SK-N-SH treated with all-trans-retinoic acid at 6 μM for 48 hours (cell line): ENCODE measurements at regions not wholly inside any gene's neighbourhood (a gene's known extent, or its start where the extent isn't known, plus 50 kb on each side); places are given as distances from the start of the nearest gene placed in this dataset.

Experiments
- ARNTL ChIP-seq: fragments of 450-650 bp; formaldehyde crosslinking; IDR thresholded peaks from 2 replicates; pipeline ENCODE4 v1.5.0; 2020; ENCODE audit warnings: low read depth, mild to moderate bottlenecking, moderate library complexity, borderline replicate concordance
- BACH2 ChIP-seq: fragments of 250-450 bp; sonication (Bioruptor Pico); IDR thresholded peaks from 2 replicates; pipeline ENCODE4 v1.9.0; 2021; ENCODE audit warnings: mild to moderate bottlenecking, borderline replicate concordance
- RARB ChIP-seq: fragments of 250-450 bp; sonication (Bioruptor Pico); IDR thresholded peaks from 2 replicates; pipeline ENCODE4 v1.8.0; 2021; ENCODE audit warnings: mild to moderate bottlenecking, moderate library complexity
- TCF4 ChIP-seq: fragments of 250-450 bp; sonication (Bioruptor Pico); IDR thresholded peaks from 2 replicates; pipeline ENCODE4 v1.8.0; 2021; ENCODE audit warnings: mild to moderate bottlenecking, moderate library complexity, borderline replicate concordance
- ZFP3 ChIP-seq: fragments of 250-450 bp; sonication (Bioruptor Pico); IDR thresholded peaks from 2 replicates; pipeline ENCODE4 v1.5.0; 2020; ENCODE audit warnings: mild to moderate bottlenecking, moderate library complexity
- ZNF70 ChIP-seq: fragments of 450-650 bp; formaldehyde crosslinking; IDR thresholded peaks from 2 replicates; pipeline ENCODE4 v1.5.0; 2020; ENCODE audit warnings: mild to moderate bottlenecking, moderate library complexity
- TF ChIP-seq, protein P1 (sequence below): fragments of 250-450 bp; sonication (Bioruptor Pico); IDR thresholded peaks from 2 replicates; pipeline ENCODE4 v1.8.0; 2020; ENCODE audit warnings: mild to moderate bottlenecking, moderate library complexity, borderline replicate concordance

DNA sequence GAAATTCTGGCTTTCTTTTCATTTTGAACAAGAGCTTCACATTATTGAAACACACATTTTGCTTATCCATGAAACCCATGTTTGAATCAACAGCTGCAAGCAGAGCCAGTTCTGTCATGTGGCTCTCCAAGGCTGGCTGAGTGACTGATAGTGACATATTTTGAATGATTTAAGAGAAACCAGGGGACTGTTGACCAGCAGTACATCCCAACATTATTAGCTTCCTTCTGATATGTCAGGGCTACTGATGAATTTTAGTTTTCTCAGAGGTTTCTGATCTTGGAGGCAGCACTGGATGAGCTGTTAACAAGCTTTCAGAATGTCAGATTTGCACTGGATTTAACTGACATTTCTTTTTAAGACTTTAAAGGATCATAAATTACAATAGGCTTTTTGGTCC, 74.6 kb upstream of the GRXCR1 start:
- TF ChIP-seq ZFP3 = no peak
- TF ChIP-seq, protein P1, sequence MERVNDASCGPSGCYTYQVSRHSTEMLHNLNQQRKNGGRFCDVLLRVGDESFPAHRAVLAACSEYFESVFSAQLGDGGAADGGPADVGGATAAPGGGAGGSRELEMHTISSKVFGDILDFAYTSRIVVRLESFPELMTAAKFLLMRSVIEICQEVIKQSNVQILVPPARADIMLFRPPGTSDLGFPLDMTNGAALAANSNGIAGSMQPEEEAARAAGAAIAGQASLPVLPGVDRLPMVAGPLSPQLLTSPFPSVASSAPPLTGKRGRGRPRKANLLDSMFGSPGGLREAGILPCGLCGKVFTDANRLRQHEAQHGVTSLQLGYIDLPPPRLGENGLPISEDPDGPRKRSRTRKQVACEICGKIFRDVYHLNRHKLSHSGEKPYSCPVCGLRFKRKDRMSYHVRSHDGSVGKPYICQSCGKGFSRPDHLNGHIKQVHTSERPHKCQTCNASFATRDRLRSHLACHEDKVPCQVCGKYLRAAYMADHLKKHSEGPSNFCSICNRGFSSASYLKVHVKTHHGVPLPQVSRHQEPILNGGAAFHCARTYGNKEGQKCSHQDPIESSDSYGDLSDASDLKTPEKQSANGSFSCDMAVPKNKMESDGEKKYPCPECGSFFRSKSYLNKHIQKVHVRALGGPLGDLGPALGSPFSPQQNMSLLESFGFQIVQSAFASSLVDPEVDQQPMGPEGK = no peak
- no peak for TF ChIP-seq ARNTL (CRISPR knock-in tag)
- no peak for TF ChIP-seq TCF4 (CRISPR knock-in tag)
- TF ChIP-seq RARB (CRISPR knock-in tag) = no peak
- TF ChIP-seq ZNF70 (CRISPR knock-in tag) = no peak
- no peak for TF ChIP-seq BACH2
